ENCODE measurements at regions not wholly inside any gene's neighbourhood (a gene's known extent, or its start where the extent isn't known, plus 50 kb on each side); places are given as distances from the start of the nearest gene placed in this dataset.

GRCh38 chr17:10927712-10928111 is 89.8 kb upstream of the PIRT start:
- Mint-ChIP-seq H3K4me3 (ENCODE audit: unreplicated experiment) (no peak overlapping the region), H3K27ac (ENCODE audit: unreplicated experiment) (no peak overlapping the region), H3K27me3 (ENCODE audit: insufficient read depth, unreplicated experiment) (no peaks in the 10 kb centered on the region), H3K4me1 (ENCODE audit: low read depth, unreplicated experiment) (no peaks in the 10 kb centered on the region), H3K9me3 (ENCODE audit: unreplicated experiment) (peaks cover 36% of the 10 kb centered on the region), H3K36me3 (ENCODE audit: insufficient read depth, unreplicated experiment) (peaks cover 1% of the 10 kb centered on the region)
- Histone ChIP-seq H3K36me3 (ENCODE audit: control insufficient read depth, insufficient read depth, low read length) (no peaks in the 10 kb centered on the region), H3K27me3 (replicated peaks; ENCODE audit: control insufficient read depth, insufficient read depth, low read length) (no peaks in the 10 kb centered on the region), H3K4me3 (ENCODE audit: low read depth, low read length) (no peak overlapping the region), H3K4me1 (no peaks in the 10 kb centered on the region), H3K9me3 (no peaks in the 10 kb centered on the region)
- intact Hi-C loops (cut with micrococcal nuclease; ENCODE audit: unreplicated experiment), result no loop called here
- CTCF ChIA-PET, result no interaction called here
- BruUV-seq (replicated peaks), result no TSS peak
- DNase-seq, result no peak
- TF ChIP-seq CTCF (IDR thresholded peaks at IDR 0.05; ENCODE audit: insufficient read depth in 1 of 2, low read depth in 1 of 2, low read length in 1 of 2, severe bottlenecking in 1 of 2, unreplicated experiment in 1 of 2), result no peak
- POLR2A ChIA-PET, result no interaction called here

GRCh38 chr17:10920558-10921108 is 82.7 kb upstream of the PIRT start:
- peaks cover 22% of the 10 kb centered on the region for H3K9me3 Mint-ChIP-seq (ENCODE audit: unreplicated experiment)
- H3K36me3 Mint-ChIP-seq (ENCODE audit: insufficient read depth, unreplicated experiment), result peaks cover 4% of the 10 kb centered on the region
- Histone ChIP-seq H3K4me3 (ENCODE audit: low read depth, low read length) (no peak overlapping the region), H3K4me1 (peaks cover 17% of the 10 kb centered on the region), H3K9me3 (no peaks in the 10 kb centered on the region), H3K36me3 (ENCODE audit: control insufficient read depth, insufficient read depth, low read length) (no peaks in the 10 kb centered on the region), H3K27me3 (replicated peaks; ENCODE audit: control insufficient read depth, insufficient read depth, low read length) (no peaks in the 10 kb centered on the region)
- ChIA-PET CTCF (no interaction called here), POLR2A (no interaction called here)
- peaks cover 9% of the 10 kb centered on the region for H3K4me1 Mint-ChIP-seq (ENCODE audit: low read depth, unreplicated experiment)
- H3K27me3 Mint-ChIP-seq (ENCODE audit: insufficient read depth, unreplicated experiment), result no peaks in the 10 kb centered on the region
- no peak for DNase-seq
- H3K4me3 Mint-ChIP-seq (ENCODE audit: unreplicated experiment), result no peak overlapping the region
- intact Hi-C loops (cut with micrococcal nuclease; ENCODE audit: unreplicated experiment), result no loop called here
- no peak for TF ChIP-seq CTCF (IDR thresholded peaks at IDR 0.05; ENCODE audit: insufficient read depth in 1 of 2, low read depth in 1 of 2, low read length in 1 of 2, severe bottlenecking in 1 of 2, unreplicated experiment in 1 of 2)
- no TSS peak for BruUV-seq (replicated peaks)
- H3K27ac Mint-ChIP-seq (ENCODE audit: unreplicated experiment), result no peak overlapping the region

GRCh38 chr17:10907370-10907769 is 69.5 kb upstream of the PIRT start:
- Mint-ChIP-seq H3K4me3 (ENCODE audit: unreplicated experiment) (no peak overlapping the region), H3K27ac (ENCODE audit: unreplicated experiment) (no peak overlapping the region), H3K36me3 (ENCODE audit: insufficient read depth, unreplicated experiment) (no peaks in the 10 kb centered on the region), H3K4me1 (ENCODE audit: low read depth, unreplicated experiment) (no peaks in the 10 kb centered on the region), H3K27me3 (ENCODE audit: insufficient read depth, unreplicated experiment) (no peaks in the 10 kb centered on the region), H3K9me3 (ENCODE audit: unreplicated experiment) (no peaks in the 10 kb centered on the region)
- ChIA-PET POLR2A (no interaction called here), CTCF (no interaction called here)
- H3K9me3 ChIP-seq, result no peaks in the 10 kb centered on the region
- no peak overlapping the region for H3K4me3 ChIP-seq (ENCODE audit: low read depth, low read length)
- H3K27me3 ChIP-seq (replicated peaks; ENCODE audit: control insufficient read depth, insufficient read depth, low read length), result no peaks in the 10 kb centered on the region
- intact Hi-C loops (cut with micrococcal nuclease; ENCODE audit: unreplicated experiment), result no loop called here
- H3K36me3 ChIP-seq (ENCODE audit: control insufficient read depth, insufficient read depth, low read length), result no peaks in the 10 kb centered on the region
- BruUV-seq (replicated peaks), result no TSS peak
- no peak for DNase-seq
- TF ChIP-seq CTCF (IDR thresholded peaks at IDR 0.05; ENCODE audit: insufficient read depth in 1 of 2, low read depth in 1 of 2, low read length in 1 of 2, severe bottlenecking in 1 of 2, unreplicated experiment in 1 of 2), result no peak
- H3K4me1 ChIP-seq, result no peaks in the 10 kb centered on the region
